SK-N-MC (cell line): ENCODE measurements at regions not wholly inside any gene's neighbourhood (a gene's known extent, or its start where the extent isn't known, plus 50 kb on each side); places are given as distances from the start of the nearest gene placed in this dataset.

Source experiments
- DNase-seq: peaks from one replicate; pipeline ENCODE4 v3.0.0-alpha.2; 2011; ENCODE audit warnings: low read depth, low spot score
- H3K27ac ChIP-seq: fragments of 200-600 bp; sonication (generic); 2 replicates; pipeline ENCODE4 v1.5.1; 2016; ENCODE audit warnings: mixed run types
- H3K36me3 ChIP-seq: fragments of 200-600 bp; sonication (generic); 2 replicates; pipeline ENCODE4 v1.6.1; 2017; ENCODE audit warnings: antibody characterized with exemption, low read length, mixed read lengths; ENCODE audit not compliant: insufficient read depth
- H3K4me3 ChIP-seq: fragments of 200-600 bp; sonication (generic); 2 replicates; pipeline ENCODE4 v1.5.1; 2016
- H3K9ac ChIP-seq: fragments of 200-600 bp; sonication (generic); 2 replicates; pipeline ENCODE4 v1.8.0; 2017; ENCODE audit warnings: mixed run types, mixed read lengths; ENCODE audit not compliant: insufficient read length
- H3K9me3 ChIP-seq: fragments of 200-600 bp; sonication (generic); 2 replicates; pipeline ENCODE4 v1.6.1; 2017; ENCODE audit warnings: low read depth, mild to moderate bottlenecking, antibody characterized with exemption, low read length, moderate library complexity, mixed read lengths
- EZH2 ChIP-seq: fragments of 200-600 bp; sonication (generic); IDR thresholded peaks from one replicate; pipeline ENCODE4 v1.6.1; 2017; ENCODE audit warnings: antibody characterized with exemption
- FOXP2 ChIP-seq: optimal IDR thresholded peaks from 2 replicates; pipeline ENCODE3; 2011; ENCODE audit warnings: mild to moderate bottlenecking, moderate library complexity; ENCODE audit not compliant: insufficient read depth; ENCODE audit errors: extremely low read length, control extremely low read depth
- POLR2AphosphoS5 ChIP-seq: IDR thresholded peaks from 2 replicates; pipeline ENCODE4 v1.6.1; 2012; ENCODE audit warnings: mild to moderate bottlenecking, low read depth, low read length, borderline replicate concordance

GRCh38 chr10:128414568-128414967 is 288.3 kb upstream of the MKI67 start:
- Histone ChIP-seq H3K9me3 (no peaks in the 10 kb centered on the region), H3K36me3 (no peaks in the 10 kb centered on the region), H3K9ac (no peak overlapping the region), H3K4me3 (no peak overlapping the region), H3K27ac (no peak overlapping the region)
- TF ChIP-seq FOXP2 (no peak), EZH2 (no peak), POLR2AphosphoS5 (no peak)
- no peak for DNase-seq

- H3K27ac ChIP-seq: no peak overlapping the region
- H3K36me3 ChIP-seq: no peaks in the 10 kb centered on the region
- TF ChIP-seq FOXP2 (no peak), POLR2AphosphoS5 (no peak), EZH2 (no peak)
- H3K9me3 ChIP-seq: no peaks in the 10 kb centered on the region
- no peak overlapping the region for H3K4me3 ChIP-seq
- DNase-seq: no peak
- H3K9ac ChIP-seq: no peak overlapping the region
Measured at GRCh38 chr10:128416231-128416630, 290.0 kb upstream of the MKI67 start.

- H3K9me3 ChIP-seq: no peaks in the 10 kb centered on the region
- no peak for DNase-seq
- H3K9ac ChIP-seq: no peak overlapping the region
- no peak overlapping the region for H3K4me3 ChIP-seq
- no peak overlapping the region for H3K27ac ChIP-seq
- H3K36me3 ChIP-seq: no peaks in the 10 kb centered on the region
- no peak for TF ChIP-seq EZH2
Measured at GRCh38 chr10:128417826-128418225, 291.6 kb upstream of the MKI67 start.

- H3K9ac ChIP-seq: no peak overlapping the region
- no peak overlapping the region for H3K4me3 ChIP-seq
- H3K9me3 ChIP-seq: no peaks in the 10 kb centered on the region
- TF ChIP-seq FOXP2 (no peak), POLR2AphosphoS5 (no peak), EZH2 (no peak)
- no peak for DNase-seq
- no peak overlapping the region for H3K27ac ChIP-seq
- H3K36me3 ChIP-seq: no peaks in the 10 kb centered on the region
Measured at GRCh38 chr10:128418819-128419218, 292.6 kb upstream of the MKI67 start.

GRCh38 chr10:128419466-128420019 is 293.3 kb upstream of the MKI67 start:
- TF ChIP-seq EZH2: no peak
- TF ChIP-seq FOXP2: no peak
- TF ChIP-seq POLR2AphosphoS5: no peak
- Histone ChIP-seq H3K9ac (no peak overlapping the region), H3K27ac (no peak overlapping the region), H3K9me3 (no peaks in the 10 kb centered on the region), H3K4me3 (no peak overlapping the region), H3K36me3 (no peaks in the 10 kb centered on the region)
- no peak for DNase-seq

GRCh38 chr10:128420623-128421022 is 294.4 kb upstream of the MKI67 start:
- Histone ChIP-seq H3K27ac (no peak overlapping the region), H3K9me3 (no peaks in the 10 kb centered on the region)
- TF ChIP-seq EZH2 (no peak), POLR2AphosphoS5 (no peak), FOXP2 (no peak)

GRCh38 chr10:128421371-128422160 is 295.3 kb upstream of the MKI67 start:
- Histone ChIP-seq H3K9ac (no peak overlapping the region), H3K9me3 (no peaks in the 10 kb centered on the region), H3K36me3 (no peaks in the 10 kb centered on the region), H3K4me3 (no peak overlapping the region), H3K27ac (no peak overlapping the region)
- TF ChIP-seq FOXP2 (no peak), POLR2AphosphoS5 (no peak), EZH2 (no peak)
- DNase-seq: no peak

More at GRCh38 chr10:128420623-128421022, 294.4 kb upstream of the MKI67 start:
- no peak overlapping the region for H3K9ac ChIP-seq
- no peaks in the 10 kb centered on the region for H3K36me3 ChIP-seq
- no peak overlapping the region for H3K4me3 ChIP-seq
- no peak for DNase-seq

- TF ChIP-seq EZH2 (no peak), POLR2AphosphoS5 (no peak), FOXP2 (no peak)
- Histone ChIP-seq H3K36me3 (no peaks in the 10 kb centered on the region), H3K9me3 (no peaks in the 10 kb centered on the region), H3K9ac (no peak overlapping the region), H3K27ac (no peak overlapping the region), H3K4me3 (no peak overlapping the region)
- no peak for DNase-seq
Measured at GRCh38 chr10:128422190-128422589, 296.0 kb upstream of the MKI67 start.
